Stimulated activated CD8-positive, alpha-beta memory T cell treated with anti-CD3 and anti-CD28 coated beads, Interleukin-15, amount 100 ng/mL, for 24 hours (primary cell): ENCODE measurements at regions not wholly inside any gene's neighbourhood (a gene's known extent, or its start where the extent isn't known, plus 50 kb on each side); places are given as distances from the start of the nearest gene placed in this dataset.
"Not testable (repeated sequence)": the region's sequence is repeated elsewhere in the genome, so short reads cannot be mapped to it uniquely, and the experiment has no call there.

Experiments used
- DNase-seq: peaks from one replicate; pipeline ENCODE4 v3.0.0-alpha.2; 2020; ENCODE audit warnings: low read depth

- no peak for DNase-seq
Measured at GRCh38 chr5:123717139-123717538, 205.2 kb downstream of the CSNK1G3 start.

- no peak for DNase-seq
Measured at GRCh38 chr5:123710031-123710430, 198.1 kb downstream of the CSNK1G3 start.

GRCh38 chr5:123709422-123709821 lies 197.4 kb downstream of the CSNK1G3 start:
- DNase-seq: no peak

GRCh38 chr5:123708074-123708806 lies 196.3 kb downstream of the CSNK1G3 start:
- no peak for DNase-seq

GRCh38 chr5:123706531-123706930 lies 194.6 kb downstream of the CSNK1G3 start:
- DNase-seq: no peak

- no peak for DNase-seq
Measured at GRCh38 chr5:123705741-123706140, 193.8 kb downstream of the CSNK1G3 start.

- no peak for DNase-seq
Measured at GRCh38 chr5:123701511-123702200, 189.7 kb downstream of the CSNK1G3 start.

- DNase-seq: no peak
Measured at GRCh38 chr5:123700624-123701287, 188.8 kb downstream of the CSNK1G3 start.

GRCh38 chr5:123699571-123699970 lies 187.6 kb downstream of the CSNK1G3 start:
- no peak for DNase-seq

GRCh38 chr5:123698937-123699336 lies 187.0 kb downstream of the CSNK1G3 start:
- DNase-seq: not testable (repeated sequence)

GRCh38 chr5:123696921-123697341 lies 185.0 kb downstream of the CSNK1G3 start:
- no peak for DNase-seq

GRCh38 chr5:123690821-123691220 lies 178.8 kb downstream of the CSNK1G3 start:
- no peak for DNase-seq

- no peak for DNase-seq
Measured at GRCh38 chr5:123681061-123681460, 169.1 kb downstream of the CSNK1G3 start.

GRCh38 chr5:123673107-123673506 lies 161.1 kb downstream of the CSNK1G3 start:
- no peak for DNase-seq

GRCh38 chr5:123671711-123672456 lies 159.9 kb downstream of the CSNK1G3 start:
- no peak for DNase-seq

- DNase-seq: no peak
Measured at GRCh38 chr5:123671042-123671441, 159.1 kb downstream of the CSNK1G3 start.
